Keratinocyte (primary cell): ENCODE measurements at regions not wholly inside any gene's neighbourhood (a gene's known extent, or its start where the extent isn't known, plus 50 kb on each side); places are given as distances from the start of the nearest gene placed in this dataset.

ENCODE experiments used
- DNase-seq: peaks from one replicate; pipeline ENCODE4 v3.0.0-alpha.2; 2011; ENCODE audit warnings: low read depth, missing footprints, low spot score
- FAIRE-seq: peaks from 2 replicates; lab custom pipeline; 2011; peaks lifted over from hg19 to GRCh38; lab: Jason Lieb, UNC
- H2AFZ ChIP-seq: 2 replicates; pipeline ENCODE4 v1.6.0; 2012; ENCODE audit warnings: low read length, control low read depth, inconsistent platforms; ENCODE audit not compliant: control insufficient read depth
- H3K27ac ChIP-seq: 2 replicates; pipeline ENCODE4 v1.5.1; 2011; ENCODE audit warnings: low read length; ENCODE audit not compliant: control insufficient read depth, insufficient read depth
- H3K27me3 ChIP-seq: 3 replicates; pipeline ENCODE4 v1.6.0; 2011; ENCODE audit warnings: low read length; ENCODE audit not compliant: control insufficient read depth, insufficient read depth; ENCODE audit errors: extremely low read depth
- H3K36me3 ChIP-seq, 2 experiments: 2 replicates in 1 of 2; 3 replicates in 1 of 2; pipeline ENCODE4 v1.5.1; 2011; ENCODE audit warnings: low read length in 2 of 2, mild to moderate bottlenecking in 1 of 2; ENCODE audit not compliant: control insufficient read depth in 2 of 2, insufficient read depth in 2 of 2; ENCODE audit errors: extremely low read depth in 1 of 2
- H3K4me1 ChIP-seq: 3 replicates; pipeline ENCODE4 v1.5.1; 2011; ENCODE audit warnings: low read length; ENCODE audit not compliant: control insufficient read depth, insufficient read depth; ENCODE audit errors: extremely low read depth
- H3K4me2 ChIP-seq: 3 replicates; pipeline ENCODE4 v1.6.0; 2011; ENCODE audit warnings: low read depth, low read length; ENCODE audit not compliant: control insufficient read depth, insufficient read depth; ENCODE audit errors: extremely low read depth
- H3K4me3 ChIP-seq, 3 experiments: fragments of 200-600 bp in 1 of 3; sonication (generic) in 1 of 3; 2 replicates in 2 of 3; 3 replicates in 1 of 3; pipeline ENCODE4 v1.5.1; 2011 to 2016; ENCODE audit warnings: low read length in 3 of 3, mild to moderate bottlenecking in 3 of 3, control low read depth in 2 of 3, inconsistent platforms in 1 of 3, low read depth in 1 of 3, mixed read lengths in 1 of 3, mixed run types in 1 of 3, moderate library complexity in 1 of 3; ENCODE audit not compliant: control insufficient read depth in 2 of 3, insufficient read depth in 2 of 3; ENCODE audit errors: extremely low read depth in 1 of 3
- H3K79me2 ChIP-seq: 2 replicates; pipeline ENCODE4 v1.6.0; 2012; ENCODE audit warnings: low read length; ENCODE audit not compliant: control insufficient read depth, insufficient read depth
- H3K9ac ChIP-seq: 3 replicates; pipeline ENCODE4 v1.6.0; 2011; ENCODE audit warnings: low read length; ENCODE audit not compliant: control insufficient read depth, insufficient read depth; ENCODE audit errors: extremely low read depth
- H3K9me1 ChIP-seq: 3 replicates; pipeline ENCODE4 v1.6.0; 2011; ENCODE audit warnings: low read length; ENCODE audit not compliant: control insufficient read depth, insufficient read depth; ENCODE audit errors: extremely low read depth
- H3K9me3 ChIP-seq: 2 replicates; pipeline ENCODE4 v1.5.1; 2012; ENCODE audit warnings: low read depth, low read length; ENCODE audit not compliant: control insufficient read depth
- H4K20me1 ChIP-seq: 3 replicates; pipeline ENCODE4 v1.6.0; 2011; ENCODE audit warnings: low read length; ENCODE audit not compliant: control insufficient read depth, insufficient read depth; ENCODE audit errors: extremely low read depth
- EZH2 ChIP-seq: IDR thresholded peaks from one replicate; pipeline ENCODE4 v1.6.1; 2012; ENCODE audit warnings: inconsistent platforms, mild to moderate bottlenecking, low read length, moderate library complexity
- dilution Hi-C: fragments of 300-500 bp; cut with MboI; formaldehyde crosslinking; loops from one replicate; pipeline ENCODE4 v1.7.0; 2020; ENCODE audit warnings: low sequenced_read_pairs; ENCODE audit not compliant: extremely low pct_ligation_motif_present
- TF ChIP-seq, protein P1 (sequence below), 3 experiments: IDR thresholded peaks in 1 of 3; conservative IDR thresholded peaks in 1 of 3; optimal IDR thresholded peaks in 1 of 3; 2 replicates in 2 of 3; 3 replicates in 1 of 3; pipeline versions ENCODE3 to v1.5.1; 2011; ENCODE audit warnings: low read length in 3 of 3, mild to moderate bottlenecking in 3 of 3, moderate library complexity in 2 of 3, control low read depth in 1 of 3, inconsistent platforms in 1 of 3; ENCODE audit not compliant: insufficient read depth in 2 of 3; ENCODE audit errors: extremely low read depth in 1 of 3

DNA sequence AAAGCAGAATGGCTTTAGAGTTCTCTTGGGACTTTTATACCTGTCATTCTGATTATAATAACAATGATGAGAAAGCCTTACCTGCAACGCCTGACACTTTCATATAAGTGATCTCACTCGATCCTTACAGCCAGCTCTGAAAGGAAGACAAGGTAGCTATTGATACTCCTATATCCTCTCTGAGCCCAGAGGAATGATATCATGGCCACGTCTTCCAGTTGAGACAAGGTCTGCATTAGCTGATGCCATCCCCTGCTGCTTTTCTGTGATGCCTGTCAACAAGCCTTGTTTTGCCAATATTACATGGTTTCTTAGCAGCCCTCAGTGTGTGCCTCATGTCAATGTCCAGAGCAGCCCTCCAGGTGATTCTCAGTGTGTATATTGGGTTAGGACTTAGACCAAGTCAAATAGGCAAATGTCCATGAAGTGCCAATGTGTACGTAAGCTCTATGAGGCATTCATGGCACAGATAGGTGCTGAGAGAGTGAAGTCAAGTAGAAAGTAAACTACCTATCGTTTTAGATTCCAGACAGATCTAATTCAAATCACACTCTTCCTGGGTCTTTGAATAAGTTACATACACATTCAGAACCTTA lies 405.9 kb downstream of the ADRA2A start:
- H3K4me1 ChIP-seq = peaks cover 34% of the 10 kb centered on the region
- H3K27ac ChIP-seq = no peak overlapping the region
- H3K4me3 ChIP-seq = no peak overlapping the region
- no peak overlapping the region for H2AFZ ChIP-seq
- peak; percentile 58 for FAIRE-seq
- no peaks in the 10 kb centered on the region for H3K79me2 ChIP-seq
- no peaks in the 10 kb centered on the region for H3K27me3 ChIP-seq
- H3K36me3 ChIP-seq = no peaks in the 10 kb centered on the region
- no peak overlapping the region for H3K9ac ChIP-seq
- TF ChIP-seq, protein P1, sequence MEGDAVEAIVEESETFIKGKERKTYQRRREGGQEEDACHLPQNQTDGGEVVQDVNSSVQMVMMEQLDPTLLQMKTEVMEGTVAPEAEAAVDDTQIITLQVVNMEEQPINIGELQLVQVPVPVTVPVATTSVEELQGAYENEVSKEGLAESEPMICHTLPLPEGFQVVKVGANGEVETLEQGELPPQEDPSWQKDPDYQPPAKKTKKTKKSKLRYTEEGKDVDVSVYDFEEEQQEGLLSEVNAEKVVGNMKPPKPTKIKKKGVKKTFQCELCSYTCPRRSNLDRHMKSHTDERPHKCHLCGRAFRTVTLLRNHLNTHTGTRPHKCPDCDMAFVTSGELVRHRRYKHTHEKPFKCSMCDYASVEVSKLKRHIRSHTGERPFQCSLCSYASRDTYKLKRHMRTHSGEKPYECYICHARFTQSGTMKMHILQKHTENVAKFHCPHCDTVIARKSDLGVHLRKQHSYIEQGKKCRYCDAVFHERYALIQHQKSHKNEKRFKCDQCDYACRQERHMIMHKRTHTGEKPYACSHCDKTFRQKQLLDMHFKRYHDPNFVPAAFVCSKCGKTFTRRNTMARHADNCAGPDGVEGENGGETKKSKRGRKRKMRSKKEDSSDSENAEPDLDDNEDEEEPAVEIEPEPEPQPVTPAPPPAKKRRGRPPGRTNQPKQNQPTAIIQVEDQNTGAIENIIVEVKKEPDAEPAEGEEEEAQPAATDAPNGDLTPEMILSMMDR (optimal IDR thresholded peaks at IDR 0.05 in 1 of 3, IDR thresholded peaks at IDR 0.05 in 1 of 3, conservative IDR thresholded peaks at IDR 0.05 in 1 of 3; ENCODE audit: extremely low read depth in 1 of 3, insufficient read depth in 2 of 3, low read length in 3 of 3) = no peak
- TF ChIP-seq EZH2 = no peak
- H4K20me1 ChIP-seq = no peaks in the 10 kb centered on the region
- H3K4me2 ChIP-seq = no peak overlapping the region
- H3K9me3 ChIP-seq = no peaks in the 10 kb centered on the region
- dilution Hi-C loops = no loop called here
- DNase-seq = no peak
- H3K9me1 ChIP-seq = no peaks in the 10 kb centered on the region

DNA sequence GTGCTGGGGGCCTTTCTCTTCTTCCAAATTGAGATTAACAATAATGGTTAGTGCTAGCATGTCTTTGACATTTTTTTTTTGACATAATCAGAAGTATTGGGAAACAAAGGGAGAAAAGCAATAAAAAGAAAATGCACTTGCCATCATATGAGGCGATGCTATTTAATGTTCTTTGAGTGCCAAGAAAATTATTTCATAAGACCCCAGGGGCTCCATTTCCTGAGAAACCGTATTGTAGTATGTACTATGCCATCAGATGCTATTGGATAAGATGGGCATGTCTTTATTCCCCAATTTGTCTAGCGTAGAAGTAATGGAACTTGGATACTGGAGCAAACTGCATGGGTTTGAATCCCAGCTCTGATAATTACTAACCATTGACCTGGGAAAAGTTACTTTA lies 408.9 kb downstream of the ADRA2A start:
- Histone ChIP-seq H3K4me3 (no peak overlapping the region), H3K4me2 (no peak overlapping the region), H2AFZ (no peak overlapping the region), H3K9me3 (peaks cover 5% of the 10 kb centered on the region), H3K27me3 (no peaks in the 10 kb centered on the region), H3K36me3 (no peaks in the 10 kb centered on the region), H3K4me1 (peaks cover 9% of the 10 kb centered on the region), H3K79me2 (no peaks in the 10 kb centered on the region), H3K27ac (no peak overlapping the region), H3K9ac (no peak overlapping the region), H3K9me1 (no peaks in the 10 kb centered on the region), H4K20me1 (no peaks in the 10 kb centered on the region)
- DNase-seq = no peak
- FAIRE-seq = no peak
- dilution Hi-C loops = no loop called here
- TF ChIP-seq EZH2 = no peak
- TF ChIP-seq, protein P1 (optimal IDR thresholded peaks at IDR 0.05 in 1 of 3, IDR thresholded peaks at IDR 0.05 in 1 of 3, conservative IDR thresholded peaks at IDR 0.05 in 1 of 3; ENCODE audit: extremely low read depth in 1 of 3, insufficient read depth in 2 of 3, low read length in 3 of 3) = no peak
